Endothelial cell of umbilical vein (primary cell): ENCODE measurements at regions not wholly inside any gene's neighbourhood (a gene's known extent, or its start where the extent isn't known, plus 50 kb on each side); places are given as distances from the start of the nearest gene placed in this dataset.

ENCODE experiments used
- BruUV-seq: library from RNA; stranded (reverse); fragments of 400-500 nt; replicated peaks from 2 replicates; lab custom pipeline; 2021; lab: Mats Ljungman, UMichigan
- CTCF ChIA-PET: fragments of 300-600, 350-600 bp; sonication (Branson Sonifier 250); formaldehyde crosslinking; loops from one replicate; lab custom pipeline; 2021; ENCODE audit warnings: antibody characterized with exemption, inconsistent platforms; lab: Charles Lee
- POLR2A ChIA-PET: fragments of 300-600, 350-600 bp; sonication (Branson Sonifier 250); formaldehyde crosslinking; loops from one replicate; lab custom pipeline; 2021; ENCODE audit warnings: antibody characterized with exemption, inconsistent platforms; lab: Charles Lee
- DNase-seq: peaks from one replicate; pipeline ENCODE4 v3.0.0-alpha.2; 2011; ENCODE audit warnings: low read depth, low spot score
- FAIRE-seq: peaks from 2 replicates; lab custom pipeline; 2011; peaks lifted over from hg19 to GRCh38; lab: Jason Lieb, UNC
- H2AFZ ChIP-seq: 2 replicates; pipeline ENCODE4 v1.6.0; 2012; ENCODE audit warnings: low read depth, low read length, control low read depth, inconsistent platforms
- H3K27ac ChIP-seq: 2 replicates; pipeline ENCODE4 v1.5.1; 2011; ENCODE audit warnings: low read depth, mild to moderate bottlenecking, control low read depth, low read length, moderate library complexity; ENCODE audit not compliant: insufficient read depth
- H3K27me3 ChIP-seq, 2 experiments: 2 replicates each; pipeline versions ENCODE4 v1.6.0 to v1.6.1; 2011; ENCODE audit warnings: low read length in 2 of 2, mixed read lengths in 1 of 2; ENCODE audit not compliant: control insufficient read depth in 2 of 2, insufficient read depth in 2 of 2
- H3K36me3 ChIP-seq, 2 experiments: 2 replicates in 1 of 2; 3 replicates in 1 of 2; pipeline ENCODE4 v1.5.1; 2011; ENCODE audit warnings: low read length in 2 of 2, mild to moderate bottlenecking in 1 of 2, moderate library complexity in 1 of 2; ENCODE audit not compliant: control insufficient read depth in 2 of 2, insufficient read depth in 2 of 2; ENCODE audit errors: extremely low read depth in 1 of 2
- H3K4me1 ChIP-seq: 3 replicates; pipeline ENCODE4 v1.5.1; 2011; ENCODE audit warnings: mild to moderate bottlenecking, low read length; ENCODE audit not compliant: control insufficient read depth, insufficient read depth; ENCODE audit errors: extremely low read depth
- H3K4me2 ChIP-seq: 2 replicates; pipeline ENCODE4 v1.6.1; 2011; ENCODE audit warnings: low read length, control low read depth, mixed read lengths; ENCODE audit not compliant: insufficient read depth
- H3K4me3 ChIP-seq, 3 experiments: fragments of 200-600 bp in 1 of 3; sonication (generic), shearing (Covaris generic) in 1 of 3; replicated peaks in 1 of 3; 2 replicates each; pipeline ENCODE4 v1.5.1; 2011 to 2016; ENCODE audit warnings: control low read depth in 3 of 3, low read length in 3 of 3, mild to moderate bottlenecking in 2 of 3, inconsistent platforms in 1 of 3, low read depth in 1 of 3, moderate library complexity in 1 of 3; ENCODE audit not compliant: insufficient read depth in 1 of 3
- H3K79me2 ChIP-seq: 2 replicates; pipeline ENCODE4 v1.6.0; 2012; ENCODE audit warnings: low read length, inconsistent platforms; ENCODE audit not compliant: control insufficient read depth, insufficient read depth
- H3K9ac ChIP-seq: replicated peaks from 2 replicates; pipeline ENCODE3; 2011; ENCODE audit warnings: low read length, control low read depth; ENCODE audit not compliant: insufficient read depth; ENCODE audit errors: extremely low read depth
- H3K9me1 ChIP-seq: replicated peaks from 3 replicates; pipeline ENCODE4 v1.6.0; 2011; ENCODE audit warnings: mild to moderate bottlenecking, low read length; ENCODE audit not compliant: control insufficient read depth, insufficient read depth; ENCODE audit errors: extremely low read depth
- H3K9me3 ChIP-seq: replicated peaks from 2 replicates; pipeline ENCODE4 v1.5.1; 2012; ENCODE audit warnings: low read length, inconsistent platforms; ENCODE audit not compliant: control insufficient read depth, insufficient read depth
- H4K20me1 ChIP-seq: replicated peaks from 2 replicates; pipeline ENCODE3; 2011; ENCODE audit warnings: mild to moderate bottlenecking, low read length; ENCODE audit not compliant: control insufficient read depth, insufficient read depth; ENCODE audit errors: extremely low read depth
- CTCF ChIP-seq, 2 donors: IDR thresholded peaks; 1 replicate in 1 of 2; 2 replicates in 1 of 2; pipeline ENCODE4 v1.5.1; 2011; ENCODE audit warnings: low read length in 2 of 2, mild to moderate bottlenecking in 2 of 2, moderate library complexity in 2 of 2, control low read depth in 1 of 2, inconsistent platforms in 1 of 2, low read depth in 1 of 2; ENCODE audit not compliant: insufficient read depth in 1 of 2; ENCODE audit errors: extremely low read depth in 1 of 2
- EZH2 ChIP-seq: IDR thresholded peaks from 2 replicates; pipeline ENCODE4 v1.6.1; 2012; ENCODE audit warnings: borderline replicate concordance, low read depth, mild to moderate bottlenecking, moderate library complexity, low read length, inconsistent platforms; ENCODE audit not compliant: severe bottlenecking
- FOS ChIP-seq: IDR thresholded peaks from 2 replicates; pipeline ENCODE4 v1.6.1; 2011; ENCODE audit warnings: mild to moderate bottlenecking, low read length, moderate library complexity, borderline replicate concordance; ENCODE audit not compliant: insufficient read depth
- GATA2 ChIP-seq: IDR thresholded peaks from 2 replicates; pipeline ENCODE4 v1.7.0; 2011; ENCODE audit warnings: low read depth, mild to moderate bottlenecking, moderate library complexity, mixed read lengths, low read length; ENCODE audit not compliant: insufficient read length, insufficient read depth
- JUN ChIP-seq: IDR thresholded peaks from 2 replicates; pipeline ENCODE4 v1.6.1; 2011; ENCODE audit warnings: borderline replicate concordance, low read depth; ENCODE audit not compliant: insufficient read length, insufficient read depth
- MYC ChIP-seq: IDR thresholded peaks from one replicate; pipeline ENCODE4 v1.6.1; 2011; ENCODE audit warnings: mild to moderate bottlenecking, low read depth, low read length
- POLR2A ChIP-seq: IDR thresholded peaks from 2 replicates; pipeline ENCODE4 v1.6.1; 2012; ENCODE audit warnings: low read depth, mild to moderate bottlenecking, control low read depth, low read length
- POLR2AphosphoS5 ChIP-seq: IDR thresholded peaks from 2 replicates; pipeline ENCODE4 v1.6.1; 2012; ENCODE audit warnings: low read depth, mild to moderate bottlenecking, control low read depth, low read length, moderate library complexity; ENCODE audit not compliant: insufficient read depth
- dilution Hi-C: fragments of 300-500 bp; cut with MboI; formaldehyde crosslinking; loops from one replicate; pipeline ENCODE4 v1.15.0; 2019; ENCODE audit warnings: low sequenced_read_pairs; ENCODE audit not compliant: extremely low pct_ligation_motif_present
- intact Hi-C: fragments of 100-400 bp; cut with micrococcal nuclease; formaldehyde crosslinking; loops from one replicate; pipeline ENCODE4 v1.10.0; 2022
- TF ChIP-seq, protein P1 (sequence below): IDR thresholded peaks from 2 replicates; pipeline ENCODE4 v1.6.1; 2011; ENCODE audit not compliant: insufficient read depth, insufficient read length

- no peak overlapping the region for H3K4me2 ChIP-seq
- no peak for FAIRE-seq
- peaks cover 4% of the 10 kb centered on the region for H3K9me3 ChIP-seq
- no peak overlapping the region for H3K27ac ChIP-seq
- no peaks in the 10 kb centered on the region for H3K9me1 ChIP-seq
- dilution Hi-C loops = no loop called here
- no peaks in the 10 kb centered on the region for H3K27me3 ChIP-seq
- no peak overlapping the region for H3K4me3 ChIP-seq
- no peaks in the 10 kb centered on the region for H3K36me3 ChIP-seq
- no peak overlapping the region for H2AFZ ChIP-seq
- intact Hi-C loops = no loop called here
- no peaks in the 10 kb centered on the region for H3K4me1 ChIP-seq
- ChIA-PET POLR2A (no interaction called here), CTCF (no interaction called here)
- H3K9ac ChIP-seq = no peak overlapping the region
- TF ChIP-seq GATA2 (no peak), FOS (no peak), MYC (no peak), EZH2 (no peak), CTCF (IDR thresholded peaks at IDR 0.05; ENCODE audit: extremely low read depth in 1 of 2, insufficient read depth in 1 of 2, low read depth in 1 of 2, low read length in 2 of 2) (no peak), POLR2A (no peak), POLR2AphosphoS5 (no peak), JUN (no peak)
- TF ChIP-seq, protein P1, sequence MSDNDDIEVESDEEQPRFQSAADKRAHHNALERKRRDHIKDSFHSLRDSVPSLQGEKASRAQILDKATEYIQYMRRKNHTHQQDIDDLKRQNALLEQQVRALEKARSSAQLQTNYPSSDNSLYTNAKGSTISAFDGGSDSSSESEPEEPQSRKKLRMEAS = no peak
- H4K20me1 ChIP-seq = no peaks in the 10 kb centered on the region
- H3K79me2 ChIP-seq = no peaks in the 10 kb centered on the region
- BruUV-seq = no TSS peak
- no peak for DNase-seq
These were observed 1644.9 kb upstream of the TENM3 start for GRCh38 chr4:180598281-180598680.
